ENCODE measurements at regions not wholly inside any gene's neighbourhood (a gene's known extent, or its start where the extent isn't known, plus 50 kb on each side); places are given as distances from the start of the nearest gene placed in this dataset.

DNA sequence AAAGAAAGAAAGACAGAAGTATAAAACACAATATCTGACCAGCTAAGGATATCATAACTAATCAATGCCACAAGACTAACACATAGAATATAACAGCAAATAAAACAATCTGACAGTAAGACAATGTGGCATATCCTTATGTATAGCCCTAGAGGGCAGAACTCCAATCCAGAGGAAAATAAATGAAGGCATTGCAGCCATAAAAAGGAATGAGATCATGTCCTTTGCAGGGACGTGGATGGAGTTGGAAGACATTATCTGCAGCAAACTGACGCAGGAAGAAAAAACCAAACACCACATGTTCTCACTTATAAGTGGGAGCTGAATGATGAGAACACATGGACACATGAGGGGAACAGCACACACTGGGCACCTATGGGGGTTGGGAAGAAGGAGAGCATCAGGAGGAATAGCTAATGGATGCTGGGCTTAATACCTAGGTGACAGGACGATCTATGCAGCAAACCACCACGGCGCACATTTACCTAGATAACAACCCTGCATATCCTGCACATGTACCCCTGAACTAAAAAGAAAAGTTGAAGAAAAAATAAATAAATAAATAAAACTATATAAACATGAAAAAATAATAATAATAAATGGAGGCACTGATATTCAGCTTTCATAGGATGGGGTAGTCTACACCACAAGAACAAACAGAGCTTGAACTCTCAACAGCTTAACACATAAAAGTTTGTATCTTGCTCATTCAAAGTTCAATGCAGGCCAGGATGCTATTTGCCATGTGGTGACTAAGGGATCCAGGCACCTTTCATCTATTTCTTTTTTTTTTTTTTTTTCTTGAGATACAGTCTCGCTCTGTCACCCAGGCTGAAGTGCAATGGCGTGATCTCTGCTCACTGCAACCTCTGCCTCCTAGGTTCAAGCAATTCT is 66.1 kb upstream of the KAT6B start:
- POLR2A ChIA-PET (ENCODE audit: low non-redundant PET) = no interaction called here
- CTCF ChIA-PET = interaction anchor here (0.6 kb wide), 1 partner anchor 20 kb away, joined by 3 read pairs; no protein-coding TSS in a partner anchor
- no peak for DNase-seq (ENCODE audit: low spot score)
- H3K27ac ChIP-seq = no peak overlapping the region
- TF ChIP-seq, protein P1, sequence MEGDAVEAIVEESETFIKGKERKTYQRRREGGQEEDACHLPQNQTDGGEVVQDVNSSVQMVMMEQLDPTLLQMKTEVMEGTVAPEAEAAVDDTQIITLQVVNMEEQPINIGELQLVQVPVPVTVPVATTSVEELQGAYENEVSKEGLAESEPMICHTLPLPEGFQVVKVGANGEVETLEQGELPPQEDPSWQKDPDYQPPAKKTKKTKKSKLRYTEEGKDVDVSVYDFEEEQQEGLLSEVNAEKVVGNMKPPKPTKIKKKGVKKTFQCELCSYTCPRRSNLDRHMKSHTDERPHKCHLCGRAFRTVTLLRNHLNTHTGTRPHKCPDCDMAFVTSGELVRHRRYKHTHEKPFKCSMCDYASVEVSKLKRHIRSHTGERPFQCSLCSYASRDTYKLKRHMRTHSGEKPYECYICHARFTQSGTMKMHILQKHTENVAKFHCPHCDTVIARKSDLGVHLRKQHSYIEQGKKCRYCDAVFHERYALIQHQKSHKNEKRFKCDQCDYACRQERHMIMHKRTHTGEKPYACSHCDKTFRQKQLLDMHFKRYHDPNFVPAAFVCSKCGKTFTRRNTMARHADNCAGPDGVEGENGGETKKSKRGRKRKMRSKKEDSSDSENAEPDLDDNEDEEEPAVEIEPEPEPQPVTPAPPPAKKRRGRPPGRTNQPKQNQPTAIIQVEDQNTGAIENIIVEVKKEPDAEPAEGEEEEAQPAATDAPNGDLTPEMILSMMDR (conservative IDR thresholded peaks at IDR 0.05; ENCODE audit: low read depth) = no peak

- no peak for DNase-seq (ENCODE audit: low spot score)
- POLR2A ChIA-PET (ENCODE audit: low non-redundant PET) = no interaction called here
- TF ChIP-seq, protein P1 (conservative IDR thresholded peaks at IDR 0.05; ENCODE audit: low read depth) = no peak
- CTCF ChIA-PET = interaction anchor here (0.9 kb wide), 1 partner anchor 17 kb away, joined by 3 read pairs; no protein-coding TSS in a partner anchor
- H3K27ac ChIP-seq = no peak overlapping the region
These were observed 62.3 kb upstream of the KAT6B start for GRCh38 chr10:74763934-74764591.

- CTCF ChIA-PET = no interaction called here
These were observed 60.9 kb upstream of the KAT6B start for GRCh38 chr10:74765465-74765975.

GRCh38 chr10:74766501-74766900 is 59.9 kb upstream of the KAT6B start:
- ChIA-PET CTCF (no interaction called here), POLR2A (ENCODE audit: low non-redundant PET) (no interaction called here)
- no peak for DNase-seq (ENCODE audit: low spot score)
- no peak overlapping the region for H3K27ac ChIP-seq
- TF ChIP-seq, protein P1 (conservative IDR thresholded peaks at IDR 0.05; ENCODE audit: low read depth) = no peak

More at GRCh38 chr10:74765465-74765975, 60.9 kb upstream of the KAT6B start:
- TF ChIP-seq, protein P1 (conservative IDR thresholded peaks at IDR 0.05; ENCODE audit: low read depth) = no peak
- DNase-seq (ENCODE audit: low spot score) = no peak
- no peak overlapping the region for H3K27ac ChIP-seq
- POLR2A ChIA-PET (ENCODE audit: low non-redundant PET) = no interaction called here

DNA sequence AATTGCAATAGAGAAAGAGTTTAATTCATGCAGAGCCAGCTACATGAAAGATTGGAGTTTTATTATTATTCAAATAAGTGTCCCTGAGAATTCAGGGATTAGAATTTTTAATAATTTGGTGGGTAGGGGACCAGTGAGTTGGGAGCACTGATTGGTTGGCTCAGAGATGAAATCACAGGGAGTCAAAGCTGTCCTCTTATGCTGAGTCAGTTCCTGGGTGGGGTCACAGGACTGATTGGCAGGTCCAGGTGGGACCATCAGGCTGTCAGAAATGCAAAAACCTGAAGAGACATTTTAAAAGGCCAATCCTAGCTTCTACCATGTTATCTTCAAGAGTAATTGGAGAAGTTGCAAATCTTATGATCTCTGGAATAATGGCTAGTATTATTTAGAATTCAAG is 56.0 kb upstream of the KAT6B start:
- TF ChIP-seq, protein P1 (conservative IDR thresholded peaks at IDR 0.05; ENCODE audit: low read depth) = no peak
- ChIA-PET POLR2A (ENCODE audit: low non-redundant PET) (no interaction called here), CTCF (no interaction called here)
- H3K27ac ChIP-seq = no peak overlapping the region
- DNase-seq (ENCODE audit: low spot score) = no peak

GRCh38 chr10:74771054-74771453 is 55.3 kb upstream of the KAT6B start:
- no peak overlapping the region for H3K27ac ChIP-seq
- TF ChIP-seq, protein P1 (conservative IDR thresholded peaks at IDR 0.05; ENCODE audit: low read depth) = no peak
- CTCF ChIA-PET = no interaction called here
- POLR2A ChIA-PET (ENCODE audit: low non-redundant PET) = no interaction called here
- DNase-seq (ENCODE audit: low spot score) = no peak
